A549 (cell line): ENCODE measurements at regions not wholly inside any gene's neighbourhood (a gene's known extent, or its start where the extent isn't known, plus 50 kb on each side); places are given as distances from the start of the nearest gene placed in this dataset.

Experiments used
- ATAC-seq, 2 experiments: fragments of 200-7000 bp in 1 of 2; fragments of >200 bp in 1 of 2; cut with Nextera tagmentation in 1 of 2; cut with Tn5 transposase in 1 of 2; 3 replicates each; pipeline versions ENCODE4 v1.8.0 to v1.9.1; 2018 to 2020; ENCODE audit warnings: mild to moderate bottlenecking in 1 of 2, moderate library complexity in 1 of 2
- CTCF ChIA-PET: fragments of 300-600 bp; sonication (Branson Sonifier 250); formaldehyde crosslinking; extraction: SDS; loops from one replicate; lab custom pipeline; 2021; ENCODE audit warnings: antibody characterized with exemption, inconsistent platforms; lab: Yijun Ruan, JAX
- POLR2A ChIA-PET: fragments of 350-600 bp; formaldehyde crosslinking; extraction: SDS; loops from one replicate; lab custom pipeline; 2021; ENCODE audit warnings: antibody characterized with exemption, inconsistent platforms; lab: Yijun Ruan, JAX
- DNase-seq, 2 experiments: peaks; one replicate each; pipeline versions ENCODE4 v3.0.0 to v3.0.0-alpha.2; 2011 to 2016; ENCODE audit warnings: low read depth in 1 of 2, low spot score in 1 of 2
- FAIRE-seq: peaks from 2 replicates; lab custom pipeline; 2011; peaks lifted over from hg19 to GRCh38; lab: Jason Lieb, UNC
- H3K27ac ChIP-seq, 2 experiments: fragments of >200 bp; sonication (Bioruptor Twin); formaldehyde crosslinking; 3 replicates each; pipeline ENCODE4 v1.5.1; 2016 to 2017
- H3K4me1 ChIP-seq: fragments of >200 bp; sonication (Bioruptor Twin); formaldehyde crosslinking; 3 replicates; pipeline ENCODE4 v1.6.1; 2016
- H3K4me2 ChIP-seq: fragments of >200 bp; sonication (Bioruptor Twin); formaldehyde crosslinking; 3 replicates; pipeline ENCODE4 v1.6.1; 2016
- H3K4me3 ChIP-seq: fragments of >200 bp; sonication (Bioruptor Twin); formaldehyde crosslinking; 3 replicates; pipeline ENCODE4 v1.5.1; 2016
- H3K9me3 ChIP-seq: fragments of >200 bp; sonication (Bioruptor Twin); formaldehyde crosslinking; 3 replicates; pipeline ENCODE4 v1.6.1; 2016
- ATOH8 ChIP-seq: fragments of 250-450 bp; sonication (Bioruptor Pico); IDR thresholded peaks from 2 replicates; pipeline ENCODE4 v1.5.0; 2020; ENCODE audit warnings: low read depth, mild to moderate bottlenecking, moderate library complexity
- CBX8 ChIP-seq: fragments of 200-600 bp; sonication (generic); IDR thresholded peaks from 2 replicates; pipeline ENCODE4 v1.6.1; 2016
- CTCF ChIP-seq: fragments of >200 bp; sonication (Bioruptor Twin); formaldehyde crosslinking; IDR thresholded peaks from 3 replicates; pipeline ENCODE4 v1.5.1; 2016
- E2F6 ChIP-seq: IDR thresholded peaks from 2 replicates; pipeline ENCODE4 v1.6.1; 2012; ENCODE audit warnings: low read depth, borderline replicate concordance
- EP300 ChIP-seq, 2 experiments: fragments of >200 bp; sonication (Bioruptor Twin); formaldehyde crosslinking; IDR thresholded peaks; 2 replicates in 1 of 2; 3 replicates in 1 of 2; pipeline ENCODE4 v1.6.1; 2016 to 2017
- ESRRA ChIP-seq: fragments of 150-350 bp; IDR thresholded peaks from 2 replicates; pipeline ENCODE4 v1.6.1; 2014; ENCODE audit warnings: mild to moderate bottlenecking, low read length, borderline replicate concordance
- GATA3 ChIP-seq: IDR thresholded peaks from 2 replicates; pipeline ENCODE4 v1.6.1; 2012; ENCODE audit warnings: borderline replicate concordance
- HDAC2 ChIP-seq: fragments of 200-600 bp; sonication (generic); IDR thresholded peaks from 2 replicates; pipeline ENCODE4 v1.6.1; 2016
- MAX ChIP-seq: IDR thresholded peaks from 2 replicates; pipeline ENCODE4 v1.6.1; 2012
- PBX3 ChIP-seq: IDR thresholded peaks from 2 replicates; pipeline ENCODE4 v1.6.1; 2012
- POLR2A ChIP-seq: IDR thresholded peaks from 2 replicates; pipeline ENCODE4 v1.6.1; 2012; ENCODE audit warnings: mild to moderate bottlenecking, low read length
- REST ChIP-seq: fragments of 200-600 bp; sonication (generic); IDR thresholded peaks from 2 replicates; pipeline ENCODE4 v1.6.1; 2016; ENCODE audit warnings: antibody characterized with exemption, mild to moderate bottlenecking, moderate library complexity
- SMC3 ChIP-seq: fragments of >200 bp; sonication (Bioruptor Twin); formaldehyde crosslinking; IDR thresholded peaks from 3 replicates; pipeline ENCODE4 v1.6.1; 2018; ENCODE audit warnings: inconsistent platforms
- SREBF2 ChIP-seq: fragments of 450-650 bp; IDR thresholded peaks from 2 replicates; pipeline ENCODE4 v1.6.1; 2014; ENCODE audit warnings: mild to moderate bottlenecking, moderate library complexity
- TFCP2L1 ChIP-seq: fragments of 250-450 bp; sonication (Bioruptor Pico); IDR thresholded peaks from 2 replicates; pipeline ENCODE4 v1.5.0; 2021; ENCODE audit warnings: mild to moderate bottlenecking
- USF2 ChIP-seq: fragments of 450-650 bp; IDR thresholded peaks from 2 replicates; pipeline ENCODE4 v1.6.1; 2014; ENCODE audit warnings: antibody characterized with exemption
- ZFP36 ChIP-seq: fragments of 450-650 bp; IDR thresholded peaks from 2 replicates; pipeline ENCODE4 v1.6.1; 2014; ENCODE audit warnings: borderline replicate concordance; ENCODE audit not compliant: partially characterized antibody
- ZSCAN20 ChIP-seq: fragments of 250-450 bp; sonication (Bioruptor Pico); IDR thresholded peaks from 2 replicates; pipeline ENCODE4 v1.8.0; 2022; ENCODE audit warnings: mild to moderate bottlenecking, moderate library complexity
- WGBS: methylation state at CpG from one replicate; pipeline ENCODE4 v1.1.6; 2017; ENCODE audit errors: missing lambda C conversion rate; 5-methylcytosine and 5-hydroxymethylcytosine counted together

GRCh38 chr1:87744056-87744455 lies 415.4 kb downstream of the LMO4 start:
- ATAC-seq = no peak
- POLR2A ChIA-PET = no interaction called here

GRCh38 chr1:87744763-87745162 lies 416.1 kb downstream of the LMO4 start:
- no peak for DNase-seq
- CTCF ChIA-PET = no interaction called here
- no peak overlapping the region for H3K4me2 ChIP-seq
- no peak for ATAC-seq
- H3K27ac ChIP-seq = no peak overlapping the region
- TF ChIP-seq EP300 (IDR thresholded peaks at IDR 0.05) = no peak
- no peak for TF ChIP-seq PBX3
- no peak for TF ChIP-seq MAX
- TF ChIP-seq ZFP36 = no peak
- no peak for TF ChIP-seq ZSCAN20 (CRISPR knock-in tag)
- no peak for TF ChIP-seq TFCP2L1 (CRISPR knock-in tag)
- no peak for TF ChIP-seq REST
- TF ChIP-seq SMC3 = no peak
- no peak for TF ChIP-seq USF2
- TF ChIP-seq ESRRA = no peak
- no peak for TF ChIP-seq E2F6
- TF ChIP-seq SREBF2 = no peak
- no peak for TF ChIP-seq HDAC2
- TF ChIP-seq ATOH8 = no peak
- H3K9me3 ChIP-seq = no peaks in the 10 kb centered on the region
- POLR2A ChIA-PET = no interaction called here
- no peaks in the 10 kb centered on the region for H3K4me1 ChIP-seq
- no peak overlapping the region for H3K4me3 ChIP-seq
- FAIRE-seq = no peak

More at GRCh38 chr1:87744056-87744455, 415.4 kb downstream of the LMO4 start:
- no peak for TF ChIP-seq POLR2A
- TF ChIP-seq CTCF = no peak
- no peak for TF ChIP-seq CBX8
- no peak for TF ChIP-seq GATA3
- no peaks in the 10 kb centered on the region for H3K9me3 ChIP-seq
- WGBS = 82% methylated on average over 3 of the region's 3 CpGs
- no peak overlapping the region for H3K4me2 ChIP-seq
- no peak for DNase-seq
- no peak overlapping the region for H3K4me3 ChIP-seq
- no peaks in the 10 kb centered on the region for H3K4me1 ChIP-seq
- no peak for FAIRE-seq
- CTCF ChIA-PET = no interaction called here
- no peak overlapping the region for H3K27ac ChIP-seq
